ENCODE measurements at regions not wholly inside any gene's neighbourhood (a gene's known extent, or its start where the extent isn't known, plus 50 kb on each side); places are given as distances from the start of the nearest gene placed in this dataset.
A peak's percentile ranks its signal among the peaks of the same experiment; 100 is the strongest.

DNA sequence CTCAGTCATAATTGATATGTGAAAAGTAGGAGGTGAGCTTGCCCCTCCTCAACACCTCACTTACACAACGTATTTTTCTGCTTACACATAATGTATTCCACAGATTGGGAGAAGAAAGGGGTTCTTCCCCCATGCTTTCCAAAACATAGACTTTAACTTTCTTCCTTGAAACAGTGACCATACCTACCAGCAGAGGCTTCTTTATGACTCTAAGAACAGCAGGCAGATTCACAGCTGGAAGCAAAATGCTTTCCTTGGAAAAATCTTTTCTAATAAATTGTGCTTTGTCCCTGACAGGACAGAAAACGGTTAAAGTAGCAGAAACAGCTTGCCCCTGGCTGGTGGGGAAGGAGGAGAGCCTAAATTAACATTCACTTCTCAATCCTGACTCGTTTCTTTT is 629.1 kb upstream of the IMPG1 start:
- Histone ChIP-seq H3K36me3 (no peaks in the 10 kb centered on the region), H3K27me3 (ENCODE audit: low read depth) (no peaks in the 10 kb centered on the region), H3K4me1 (no peaks in the 10 kb centered on the region), H3K9me3 (replicated peaks) (no peaks in the 10 kb centered on the region), H3K27ac (replicated peaks) (no peak overlapping the region), H3K4me3 (no peak overlapping the region)
- DNase-seq: no peak
- TF ChIP-seq, protein P1, sequence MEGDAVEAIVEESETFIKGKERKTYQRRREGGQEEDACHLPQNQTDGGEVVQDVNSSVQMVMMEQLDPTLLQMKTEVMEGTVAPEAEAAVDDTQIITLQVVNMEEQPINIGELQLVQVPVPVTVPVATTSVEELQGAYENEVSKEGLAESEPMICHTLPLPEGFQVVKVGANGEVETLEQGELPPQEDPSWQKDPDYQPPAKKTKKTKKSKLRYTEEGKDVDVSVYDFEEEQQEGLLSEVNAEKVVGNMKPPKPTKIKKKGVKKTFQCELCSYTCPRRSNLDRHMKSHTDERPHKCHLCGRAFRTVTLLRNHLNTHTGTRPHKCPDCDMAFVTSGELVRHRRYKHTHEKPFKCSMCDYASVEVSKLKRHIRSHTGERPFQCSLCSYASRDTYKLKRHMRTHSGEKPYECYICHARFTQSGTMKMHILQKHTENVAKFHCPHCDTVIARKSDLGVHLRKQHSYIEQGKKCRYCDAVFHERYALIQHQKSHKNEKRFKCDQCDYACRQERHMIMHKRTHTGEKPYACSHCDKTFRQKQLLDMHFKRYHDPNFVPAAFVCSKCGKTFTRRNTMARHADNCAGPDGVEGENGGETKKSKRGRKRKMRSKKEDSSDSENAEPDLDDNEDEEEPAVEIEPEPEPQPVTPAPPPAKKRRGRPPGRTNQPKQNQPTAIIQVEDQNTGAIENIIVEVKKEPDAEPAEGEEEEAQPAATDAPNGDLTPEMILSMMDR (IDR thresholded peaks at IDR 0.05; ENCODE audit: borderline replicate concordance): no peak
- intact Hi-C loops (cut with micrococcal nuclease): no loop called here

- DNase-seq: no peak
- intact Hi-C loops (cut with micrococcal nuclease): no loop called here
These were observed 625.1 kb upstream of the IMPG1 start for GRCh38 chr6:76697585-76697984.

DNA sequence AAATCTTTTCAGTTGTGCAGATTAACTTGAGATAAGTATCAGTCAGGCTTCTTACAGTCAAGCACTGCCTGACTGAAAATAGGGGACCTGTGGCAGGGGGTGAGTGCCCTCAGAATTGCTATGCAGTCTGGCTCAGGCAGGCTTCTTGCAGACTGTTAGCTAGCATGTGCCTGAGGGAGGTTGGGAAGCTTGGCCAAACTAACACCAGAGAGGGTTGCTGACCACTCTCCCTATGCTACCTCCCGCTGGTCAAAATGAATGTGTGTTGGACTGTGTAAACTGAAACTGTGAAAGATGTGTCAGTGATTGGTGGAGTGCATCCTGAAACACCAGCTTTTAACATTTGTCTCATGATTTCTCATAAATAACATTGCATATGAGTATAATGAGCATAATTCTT is 622.3 kb upstream of the IMPG1 start:
- no peak overlapping the region for H3K4me3 ChIP-seq
- H3K9me3 ChIP-seq (replicated peaks): no peaks in the 10 kb centered on the region
- intact Hi-C loops (cut with micrococcal nuclease): no loop called here
- H3K27me3 ChIP-seq (ENCODE audit: low read depth): no peaks in the 10 kb centered on the region
- H3K27ac ChIP-seq (replicated peaks): no peak overlapping the region
- no peak for DNase-seq
- H3K4me1 ChIP-seq: no peaks in the 10 kb centered on the region
- TF ChIP-seq, protein P1 (IDR thresholded peaks at IDR 0.05; ENCODE audit: borderline replicate concordance): no peak
- no peaks in the 10 kb centered on the region for H3K36me3 ChIP-seq

More at GRCh38 chr6:76697585-76697984, 625.1 kb upstream of the IMPG1 start:
- Histone ChIP-seq H3K36me3 (no peaks in the 10 kb centered on the region), H3K27me3 (ENCODE audit: low read depth) (no peaks in the 10 kb centered on the region), H3K4me3 (no peak overlapping the region), H3K27ac (replicated peaks) (no peak overlapping the region), H3K9me3 (replicated peaks) (no peaks in the 10 kb centered on the region), H3K4me1 (no peaks in the 10 kb centered on the region)
- TF ChIP-seq, protein P1 (IDR thresholded peaks at IDR 0.05; ENCODE audit: borderline replicate concordance): no peak

DNA sequence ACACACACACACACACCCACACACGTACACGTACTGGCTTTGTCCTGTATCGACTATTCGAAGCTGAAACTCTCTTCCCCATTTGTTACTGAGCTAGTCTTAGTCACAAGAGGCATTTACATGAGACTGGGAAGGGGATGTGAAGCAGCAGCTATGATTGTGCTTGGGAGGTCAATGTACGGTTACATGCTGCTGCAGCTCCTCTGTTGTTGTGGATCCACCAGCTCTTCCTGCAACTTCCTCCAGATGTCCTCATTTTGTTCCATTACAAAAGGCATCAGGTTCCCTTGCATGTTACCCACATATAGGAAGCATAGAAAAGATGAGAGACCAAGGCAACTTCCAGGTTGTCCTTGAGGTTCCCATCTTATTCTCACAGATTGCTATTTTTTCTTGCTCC is 612.4 kb upstream of the IMPG1 start:
- Histone ChIP-seq H3K4me1 (no peaks in the 10 kb centered on the region), H3K27me3 (ENCODE audit: low read depth) (no peaks in the 10 kb centered on the region), H3K27ac (replicated peaks) (no peak overlapping the region), H3K36me3 (no peaks in the 10 kb centered on the region), H3K4me3 (no peak overlapping the region), H3K9me3 (replicated peaks) (no peaks in the 10 kb centered on the region)
- TF ChIP-seq, protein P1 (IDR thresholded peaks at IDR 0.05; ENCODE audit: borderline replicate concordance): peak; percentile 15
- intact Hi-C loops (cut with micrococcal nuclease): loop anchor here (10.0 kb wide), 1 partner anchor 770 kb away; no protein-coding TSS in a partner anchor
- DNase-seq: no peak

DNA sequence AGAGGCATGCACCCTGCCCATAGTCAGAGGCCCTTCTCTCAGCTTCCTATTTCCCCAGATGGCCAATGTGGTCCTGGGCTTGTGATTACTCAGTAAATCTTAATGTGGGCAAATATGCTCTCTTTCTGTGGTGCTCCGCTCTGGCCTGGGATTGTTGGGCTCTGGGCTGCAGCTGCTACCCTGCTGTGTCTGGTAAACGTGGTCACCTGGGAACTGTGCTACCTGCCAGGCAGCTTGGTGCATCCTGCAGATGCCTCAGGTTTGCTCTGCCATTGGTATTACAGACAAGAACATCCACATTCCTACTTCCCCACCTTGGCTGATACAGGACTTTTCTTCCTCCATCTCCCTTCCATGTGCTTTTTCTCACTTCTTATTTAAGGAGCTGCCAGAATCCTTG is 611.5 kb upstream of the IMPG1 start:
- TF ChIP-seq, protein P1 (IDR thresholded peaks at IDR 0.05; ENCODE audit: borderline replicate concordance): no peak
- no peaks in the 10 kb centered on the region for H3K4me1 ChIP-seq
- H3K27ac ChIP-seq (replicated peaks): no peak overlapping the region
- no peaks in the 10 kb centered on the region for H3K9me3 ChIP-seq (replicated peaks)
- intact Hi-C loops (cut with micrococcal nuclease): loop anchor here (10.0 kb wide), 1 partner anchor 771 kb away; no protein-coding TSS in a partner anchor
- no peaks in the 10 kb centered on the region for H3K36me3 ChIP-seq
- DNase-seq: no peak
- no peak overlapping the region for H3K4me3 ChIP-seq
- H3K27me3 ChIP-seq (ENCODE audit: low read depth): no peaks in the 10 kb centered on the region
